Mammary epithelial cell (primary cell): ENCODE measurements at regions not wholly inside any gene's neighbourhood (a gene's known extent, or its start where the extent isn't known, plus 50 kb on each side); places are given as distances from the start of the nearest gene placed in this dataset.

Experiments
- EZH2 ChIP-seq: IDR thresholded peaks from 2 replicates; pipeline ENCODE4 v1.6.1; 2012; ENCODE audit warnings: low read length, inconsistent platforms, borderline replicate concordance
- TF ChIP-seq, protein P1 (sequence below), 2 donors: IDR thresholded peaks in 1 of 2; conservative IDR thresholded peaks in 1 of 2; 2 replicates each; pipeline ENCODE4 v1.5.1; 2011 to 2012; ENCODE audit warnings: inconsistent platforms in 2 of 2, low read length in 2 of 2, mild to moderate bottlenecking in 2 of 2, control low read depth in 1 of 2, low read depth in 1 of 2; ENCODE audit not compliant: insufficient read depth in 1 of 2; ENCODE audit errors: extremely low read depth in 1 of 2

- TF ChIP-seq, protein P1, sequence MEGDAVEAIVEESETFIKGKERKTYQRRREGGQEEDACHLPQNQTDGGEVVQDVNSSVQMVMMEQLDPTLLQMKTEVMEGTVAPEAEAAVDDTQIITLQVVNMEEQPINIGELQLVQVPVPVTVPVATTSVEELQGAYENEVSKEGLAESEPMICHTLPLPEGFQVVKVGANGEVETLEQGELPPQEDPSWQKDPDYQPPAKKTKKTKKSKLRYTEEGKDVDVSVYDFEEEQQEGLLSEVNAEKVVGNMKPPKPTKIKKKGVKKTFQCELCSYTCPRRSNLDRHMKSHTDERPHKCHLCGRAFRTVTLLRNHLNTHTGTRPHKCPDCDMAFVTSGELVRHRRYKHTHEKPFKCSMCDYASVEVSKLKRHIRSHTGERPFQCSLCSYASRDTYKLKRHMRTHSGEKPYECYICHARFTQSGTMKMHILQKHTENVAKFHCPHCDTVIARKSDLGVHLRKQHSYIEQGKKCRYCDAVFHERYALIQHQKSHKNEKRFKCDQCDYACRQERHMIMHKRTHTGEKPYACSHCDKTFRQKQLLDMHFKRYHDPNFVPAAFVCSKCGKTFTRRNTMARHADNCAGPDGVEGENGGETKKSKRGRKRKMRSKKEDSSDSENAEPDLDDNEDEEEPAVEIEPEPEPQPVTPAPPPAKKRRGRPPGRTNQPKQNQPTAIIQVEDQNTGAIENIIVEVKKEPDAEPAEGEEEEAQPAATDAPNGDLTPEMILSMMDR (conservative IDR thresholded peaks at IDR 0.05 in 1 of 2, IDR thresholded peaks at IDR 0.05 in 1 of 2; ENCODE audit: extremely low read depth in 1 of 2, insufficient read depth in 1 of 2, low read depth in 1 of 2, low read length in 2 of 2), result no peak
- TF ChIP-seq EZH2, result no peak
These were observed 617.4 kb upstream of the LRFN5 start for GRCh38 chr14:40989260-40989659.
